HG03520 (cell line): ENCODE measurements at regions not wholly inside any gene's neighbourhood (a gene's known extent, or its start where the extent isn't known, plus 50 kb on each side); places are given as distances from the start of the nearest gene placed in this dataset.
"Not testable (repeated sequence)": the region's sequence is repeated elsewhere in the genome, so short reads cannot be mapped to it uniquely, and the experiment has no call there.

Experiments used
- ATAC-seq: cut with Tn5 transposase; IDR thresholded peaks from one replicate; pipeline ENCODE4 v1.9.1; 2021; ENCODE audit warnings: mild to moderate bottlenecking, moderate library complexity; ENCODE audit not compliant: unreplicated experiment

GRCh38 chr2:175832866-175833265, 169.2 kb downstream of the LNPK start:
- no peak for ATAC-seq

GRCh38 chr2:175829741-175830140, 172.3 kb downstream of the LNPK start:
- no peak for ATAC-seq

GRCh38 chr2:175827856-175828255, 174.2 kb downstream of the LNPK start:
- no peak for ATAC-seq

GRCh38 chr2:175824243-175824642, 177.8 kb downstream of the LNPK start:
- ATAC-seq, result no peak

- no peak for ATAC-seq
These were observed 178.4 kb downstream of the LNPK start for GRCh38 chr2:175823707-175824073.

- no peak for ATAC-seq
These were observed 178.9 kb downstream of the LNPK start for GRCh38 chr2:175823002-175823706.

GRCh38 chr2:175817221-175817620, 184.8 kb downstream of the LNPK start:
- no peak for ATAC-seq

- ATAC-seq, result no peak
These were observed 186.5 kb downstream of the LNPK start for GRCh38 chr2:175815537-175815936.

- ATAC-seq, result no peak
These were observed 190.1 kb downstream of the LNPK start for GRCh38 chr2:175811971-175812370.

GRCh38 chr2:175808858-175809257, 193.2 kb downstream of the LNPK start:
- ATAC-seq, result no peak

GRCh38 chr2:175808078-175808477, 194.0 kb downstream of the LNPK start:
- ATAC-seq, result no peak

- no peak for ATAC-seq
These were observed 194.8 kb downstream of the LNPK start for GRCh38 chr2:175807031-175807873.

- no peak for ATAC-seq
These were observed 195.5 kb downstream of the LNPK start for GRCh38 chr2:175806570-175806969.

GRCh38 chr2:175806125-175806490, 196.0 kb downstream of the LNPK start:
- no peak for ATAC-seq

- ATAC-seq, result no peak
These were observed 196.5 kb downstream of the LNPK start for GRCh38 chr2:175805442-175806124.

GRCh38 chr2:175804122-175804521, 197.9 kb downstream of the LNPK start:
- no peak for ATAC-seq

- ATAC-seq, result not testable (repeated sequence)
These were observed 205.6 kb downstream of the LNPK start for GRCh38 chr2:175796422-175796821.

- ATAC-seq, result no peak
These were observed 208.4 kb downstream of the LNPK start for GRCh38 chr2:175793648-175794047.

- ATAC-seq, result no peak
These were observed 209.2 kb downstream of the LNPK start for GRCh38 chr2:175792881-175793280.

GRCh38 chr2:175792199-175792598, 209.9 kb downstream of the LNPK start:
- ATAC-seq, result no peak

- no peak for ATAC-seq
These were observed 215.5 kb downstream of the LNPK start for GRCh38 chr2:175786471-175787124.
